HepG2 (cell line): ENCODE measurements at regions not wholly inside any gene's neighbourhood (a gene's known extent, or its start where the extent isn't known, plus 50 kb on each side); places are given as distances from the start of the nearest gene placed in this dataset.

Experiments
- ATAC-seq: fragments of 200-7000 bp; cut with Tn5 transposase; 3 replicates; pipeline ENCODE4 v1.9.1; 2020; ENCODE audit warnings: mild to moderate bottlenecking, moderate library complexity
- BruUV-seq: library from RNA; stranded (reverse); fragments of 400-500 nt; replicated peaks from 2 replicates; lab custom pipeline; 2021; lab: Mats Ljungman, UMichigan
- CTCF ChIA-PET: fragments of 300-600 bp; formaldehyde crosslinking; extraction: SDS; loops from one replicate; lab custom pipeline; 2021; ENCODE audit warnings: low total read pairs, inconsistent platforms, low intra/inter-chr PET ratio; lab: Yijun Ruan, JAX
- POLR2A ChIA-PET: fragments of 350-600 bp; sonication (Branson Sonifier 250); formaldehyde crosslinking; loops from one replicate; lab custom pipeline; 2020; ENCODE audit warnings: antibody characterized with exemption, inconsistent platforms; lab: Yijun Ruan, JAX
- DNase-seq: peaks from one replicate; pipeline ENCODE4 v3.0.0-alpha.2; 2015; ENCODE audit warnings: low spot score
- FAIRE-seq: peaks from 3 replicates; lab custom pipeline; 2011; peaks lifted over from hg19 to GRCh38; lab: Jason Lieb, UNC
- H2AFZ ChIP-seq: one replicate; pipeline ENCODE4 v1.6.1; 2011; ENCODE audit warnings: low read length, inconsistent platforms
- H3K27ac ChIP-seq: fragments of 300-600 bp; 3 replicates; pipeline ENCODE4 v1.8.0; 2011; ENCODE audit warnings: mixed run types, mild to moderate bottlenecking, mixed read lengths, low read length, inconsistent platforms; ENCODE audit not compliant: insufficient read depth; ENCODE audit errors: extremely low read length
- H3K27me3 ChIP-seq, 2 experiments: fragments of 200-600 bp in 1 of 2; 2 replicates in 1 of 2; 3 replicates in 1 of 2; pipeline versions ENCODE4 v1.6.0 to v1.8.0; 2011; ENCODE audit warnings: low read length in 2 of 2, mild to moderate bottlenecking in 2 of 2, moderate library complexity in 2 of 2, inconsistent platforms in 1 of 2; ENCODE audit not compliant: insufficient read depth in 2 of 2, control insufficient read depth in 1 of 2
- H3K36me3 ChIP-seq, 2 experiments: fragments of 200-600 bp in 1 of 2; replicated peaks in 1 of 2; 2 replicates in 1 of 2; 3 replicates in 1 of 2; pipeline versions ENCODE4 v1.5.1 to v1.8.0; 2011; ENCODE audit warnings: low read length in 2 of 2, inconsistent platforms in 1 of 2; ENCODE audit not compliant: insufficient read depth in 2 of 2, control insufficient read depth in 1 of 2
- H3K4me1 ChIP-seq: 2 replicates; pipeline ENCODE4 v1.5.1; 2012; ENCODE audit warnings: low read length, inconsistent platforms; ENCODE audit not compliant: insufficient read depth
- H3K4me2 ChIP-seq: 2 replicates; pipeline ENCODE4 v1.6.0; 2011; ENCODE audit warnings: low read depth, low read length, inconsistent platforms
- H3K4me3 ChIP-seq, 3 experiments: fragments of 200-600 bp in 1 of 3; sonication (generic), shearing (Covaris generic) in 1 of 3; replicated peaks in 1 of 3; 2 replicates each; pipeline ENCODE4 v1.5.1; 2011 to 2016; ENCODE audit warnings: low read length in 3 of 3, inconsistent platforms in 2 of 3, low read depth in 2 of 3, mild to moderate bottlenecking in 2 of 3, control low read depth in 1 of 3, mixed read lengths in 1 of 3; ENCODE audit not compliant: insufficient read depth in 1 of 3
- H3K79me2 ChIP-seq: one replicate; pipeline ENCODE4 v1.6.1; 2011; ENCODE audit warnings: low read length, inconsistent platforms; ENCODE audit not compliant: insufficient read depth
- H3K9ac ChIP-seq: 2 replicates; pipeline ENCODE4 v1.6.0; 2011; ENCODE audit warnings: mild to moderate bottlenecking, low read depth, low read length, inconsistent platforms; ENCODE audit not compliant: insufficient read depth
- H3K9me3 ChIP-seq: 2 replicates; pipeline ENCODE4 v1.5.1; 2012; ENCODE audit warnings: mild to moderate bottlenecking, low read length
- H4K20me1 ChIP-seq: 2 replicates; pipeline ENCODE4 v1.6.0; 2011; ENCODE audit warnings: inconsistent platforms, mild to moderate bottlenecking, low read length, moderate library complexity; ENCODE audit not compliant: insufficient read depth
- GABPA ChIP-seq, 2 experiments: IDR thresholded peaks; 2 replicates each; pipeline ENCODE4 v1.6.1; 2011 to 2016; ENCODE audit warnings: low read depth in 2 of 2, low read length in 1 of 2, missing biosample characterization in 1 of 2, missing genetic modification characterization in 1 of 2
- HCFC1 ChIP-seq: fragments of 150-350 bp; IDR thresholded peaks from 2 replicates; pipeline ENCODE4 v1.6.1; 2014; ENCODE audit warnings: low read depth, low read length
- MXI1 ChIP-seq: IDR thresholded peaks from 3 replicates; pipeline ENCODE4 v1.6.1; 2012; ENCODE audit warnings: low read depth, low read length, inconsistent platforms, borderline replicate concordance
- RELA ChIP-seq: sonication (generic); formaldehyde crosslinking; IDR thresholded peaks from 2 replicates; pipeline ENCODE4 v1.4.0; 2020; ENCODE audit warnings: missing genetic modification reagents
- TBX2 ChIP-seq: sonication (generic); formaldehyde crosslinking; IDR thresholded peaks from 2 replicates; pipeline ENCODE4 v1.5.0; 2020; ENCODE audit warnings: missing genetic modification reagents, mild to moderate bottlenecking, borderline replicate concordance
- TBX3 ChIP-seq: fragments of 450-650 bp; IDR thresholded peaks from 2 replicates; pipeline ENCODE4 v1.6.1; 2017; ENCODE audit warnings: antibody characterized with exemption, mild to moderate bottlenecking, inconsistent platforms, borderline replicate concordance
- ZNF264 ChIP-seq: sonication (generic); formaldehyde crosslinking; IDR thresholded peaks from 2 replicates; pipeline ENCODE4 v1.4.0; 2020; ENCODE audit warnings: missing genetic modification reagents
- ZNF431 ChIP-seq: sonication (generic); formaldehyde crosslinking; IDR thresholded peaks from 2 replicates; pipeline ENCODE4 v1.9.0; 2022; ENCODE audit warnings: missing genetic modification reagents, low read depth, mild to moderate bottlenecking, borderline replicate concordance
- ZNF687 ChIP-seq: sonication (generic); formaldehyde crosslinking; IDR thresholded peaks from 2 replicates; pipeline ENCODE4 v1.5.1; 2020; ENCODE audit warnings: mild to moderate bottlenecking, missing genetic modification reagents, moderate library complexity
- ZNF703 ChIP-seq: sonication (generic); formaldehyde crosslinking; IDR thresholded peaks from 2 replicates; pipeline ENCODE4 v1.5.1; 2020; ENCODE audit warnings: missing genetic modification reagents, mild to moderate bottlenecking, moderate library complexity, borderline replicate concordance
- WGBS: methylation state at CpG from one replicate; pipeline ENCODE4 v1.1.6; 2017; ENCODE audit warnings: low lambda C conversion rate; 5-methylcytosine and 5-hydroxymethylcytosine counted together
- in situ Hi-C: cut with HindIII; loops from 2 replicates; pipeline ENCODE4 v1.10.0; 2017; ENCODE audit warnings: low pct_unique_long_range_greater_than_20kb; ENCODE audit not compliant: extremely low pct_ligation_motif_present
- intact Hi-C: fragments of 100-400 bp; cut with micrococcal nuclease; formaldehyde crosslinking; loops from one replicate; pipeline ENCODE4 v1.10.0; 2022; ENCODE audit not compliant: unreplicated experiment

GRCh38 chr18:10067670-10068659 is 154.1 kb downstream of the VAPA start:
- no peak for DNase-seq
- no peaks in the 10 kb centered on the region for H4K20me1 ChIP-seq
- H3K4me2 ChIP-seq = no peak overlapping the region
- H3K9me3 ChIP-seq = no peaks in the 10 kb centered on the region
- no TSS peak for BruUV-seq
- 42% methylated on average over 11 of the region's 19 CpGs for WGBS
- TF ChIP-seq HCFC1 (no peak), GABPA (IDR thresholded peaks at IDR 0.05; ENCODE audit: low read depth, low read length) (no peak), GABPA (CRISPR knock-in tag; IDR thresholded peaks at IDR 0.05; ENCODE audit: low read depth) (no peak), TBX3 (no peak)
- TF ChIP-seq, all 625 proteins: peak for 0
- ChIA-PET POLR2A (no interaction called here), CTCF (no interaction called here)
- H3K27ac ChIP-seq = no peak overlapping the region
- intact Hi-C loops = no loop called here
- no peak overlapping the region for H3K4me3 ChIP-seq
- H3K4me1 ChIP-seq = no peaks in the 10 kb centered on the region
- no peak for FAIRE-seq
- no peak overlapping the region for H3K9ac ChIP-seq
- H3K27me3 ChIP-seq = no peaks in the 10 kb centered on the region; a peak in 1 of 5 replicates
- ATAC-seq = no peak
- H3K79me2 ChIP-seq = no peaks in the 10 kb centered on the region
- no peaks in the 10 kb centered on the region for H3K36me3 ChIP-seq
- no peak overlapping the region for H2AFZ ChIP-seq
- in situ Hi-C loops = no loop called here

DNA sequence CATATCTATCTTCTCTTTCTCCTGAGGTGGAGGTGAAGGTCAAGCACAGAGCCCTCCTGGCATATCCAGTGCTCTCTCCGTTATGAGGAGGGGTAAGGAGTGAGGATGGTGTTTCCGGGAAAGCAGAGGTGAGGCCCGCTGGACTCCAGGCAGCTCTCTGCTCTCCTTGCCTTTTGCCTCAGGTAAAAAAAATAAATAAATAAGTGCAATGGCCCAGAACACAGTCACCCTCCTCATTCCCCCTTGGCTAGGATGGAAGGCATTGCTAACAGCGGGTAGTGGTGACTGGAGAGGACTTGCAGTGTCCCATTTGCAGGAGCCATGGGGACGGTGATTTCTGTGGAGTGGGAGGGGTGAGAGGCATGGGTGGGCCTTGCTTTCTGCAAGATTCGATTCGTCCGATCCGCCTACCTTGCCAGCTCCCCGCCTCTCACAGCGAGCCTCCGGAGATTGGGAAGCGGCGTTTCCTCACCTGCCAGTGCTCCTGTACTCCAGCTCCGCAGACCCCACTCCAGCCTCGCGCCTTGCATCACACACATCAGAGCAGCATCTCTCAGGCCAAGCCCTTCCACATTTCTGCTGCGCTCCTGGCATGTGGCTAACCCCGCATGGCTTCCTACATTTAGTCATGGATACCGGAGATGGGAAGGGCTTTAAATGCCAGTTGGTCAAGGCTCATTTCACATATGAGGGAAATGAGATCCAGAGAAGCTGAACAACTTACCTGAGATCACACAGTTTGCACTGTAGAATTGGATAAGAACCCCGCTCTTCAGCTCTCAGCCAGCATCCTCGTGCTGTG is 155.2 kb downstream of the VAPA start:
- no TSS peak for BruUV-seq
- TF ChIP-seq ZNF687 (CRISPR knock-in tag) (no peak), RELA (CRISPR knock-in tag) (no peak), MXI1 (no peak), ZNF703 (CRISPR knock-in tag) (no peak), ZNF431 (CRISPR knock-in tag) (no peak), TBX3 (no peak), TBX2 (no peak), ZNF264 (CRISPR knock-in tag) (no peak)

More for the DNA sequence above, 155.2 kb downstream of the VAPA start:
- in situ Hi-C loops = no loop called here
- DNase-seq = no peak
- intact Hi-C loops = no loop called here
- no peak overlapping the region for H3K9ac ChIP-seq
- H4K20me1 ChIP-seq = no peaks in the 10 kb centered on the region
- no peak overlapping the region for H3K27ac ChIP-seq
- no peak overlapping the region for H3K4me3 ChIP-seq
- no peaks in the 10 kb centered on the region; a peak in 1 of 5 replicates for H3K27me3 ChIP-seq
- no peaks in the 10 kb centered on the region for H3K36me3 ChIP-seq
- H3K4me1 ChIP-seq = no peaks in the 10 kb centered on the region
- FAIRE-seq = no peak
- POLR2A ChIA-PET = no interaction called here
- H3K79me2 ChIP-seq = no peaks in the 10 kb centered on the region
- H3K9me3 ChIP-seq = no peaks in the 10 kb centered on the region
- CTCF ChIA-PET = no interaction called here
- H2AFZ ChIP-seq = no peak overlapping the region
- 76% methylated on average over 22 of the region's 22 CpGs for WGBS
- ATAC-seq = no peak
- H3K4me2 ChIP-seq = no peak overlapping the region
